Suprapubic skin (tissue), 4 donors: ENCODE measurements at regions not wholly inside any gene's neighbourhood (a gene's known extent, or its start where the extent isn't known, plus 50 kb on each side); places are given as distances from the start of the nearest gene placed in this dataset.

Source experiments
- EP300 ChIP-seq: sonication (generic); formaldehyde crosslinking; IDR thresholded peaks from one replicate; pipeline ENCODE4 v1.6.1; 2017; ENCODE audit warnings: antibody characterized with exemption
- POLR2A ChIP-seq, 2 donors: fragments of 450-650 bp; IDR thresholded peaks; one replicate each; pipeline ENCODE4 v1.6.1; 2017; ENCODE audit warnings: antibody characterized with exemption in 2 of 2, mild to moderate bottlenecking in 2 of 2, moderate library complexity in 2 of 2
- POLR2AphosphoS5 ChIP-seq, 3 donors: sonication (generic); formaldehyde crosslinking; IDR thresholded peaks; one replicate each; pipeline ENCODE4 v1.6.1; 2017; ENCODE audit warnings: antibody characterized with exemption in 3 of 3
- TF ChIP-seq, protein P1 (sequence below), 2 donors: fragments of 200-600 bp in 1 of 2; fragments of 450-650 bp in 1 of 2; sonication (generic) in 1 of 2; IDR thresholded peaks; one replicate each; pipeline ENCODE4 v1.5.1; 2016 to 2019; ENCODE audit warnings: antibody characterized with exemption in 2 of 2, mild to moderate bottlenecking in 1 of 2, moderate library complexity in 1 of 2

DNA sequence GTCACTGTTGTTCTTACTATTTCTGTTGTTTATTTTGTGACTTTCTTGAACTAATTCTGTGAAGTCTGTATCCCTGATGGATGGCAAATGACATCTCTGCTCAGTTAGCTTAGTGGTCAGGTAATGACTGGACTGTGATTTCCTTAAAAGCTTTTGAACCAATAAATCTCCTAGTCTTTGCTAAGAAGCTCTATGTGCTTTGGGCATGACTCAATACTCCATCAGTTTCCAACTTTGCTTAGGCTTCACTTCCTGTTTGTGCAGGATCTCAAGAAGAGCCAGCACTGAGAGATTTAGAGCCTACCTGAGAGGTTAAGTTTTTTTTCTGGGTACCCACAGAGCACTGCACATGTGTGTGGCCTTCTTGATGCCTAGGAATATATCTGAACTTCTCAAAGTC is 329.7 kb upstream of the HTR2A start:
- TF ChIP-seq POLR2A (IDR thresholded peaks at IDR 0.05) (no peak), EP300 (no peak), POLR2AphosphoS5 (IDR thresholded peaks at IDR 0.05) (no peak)
- TF ChIP-seq, protein P1, sequence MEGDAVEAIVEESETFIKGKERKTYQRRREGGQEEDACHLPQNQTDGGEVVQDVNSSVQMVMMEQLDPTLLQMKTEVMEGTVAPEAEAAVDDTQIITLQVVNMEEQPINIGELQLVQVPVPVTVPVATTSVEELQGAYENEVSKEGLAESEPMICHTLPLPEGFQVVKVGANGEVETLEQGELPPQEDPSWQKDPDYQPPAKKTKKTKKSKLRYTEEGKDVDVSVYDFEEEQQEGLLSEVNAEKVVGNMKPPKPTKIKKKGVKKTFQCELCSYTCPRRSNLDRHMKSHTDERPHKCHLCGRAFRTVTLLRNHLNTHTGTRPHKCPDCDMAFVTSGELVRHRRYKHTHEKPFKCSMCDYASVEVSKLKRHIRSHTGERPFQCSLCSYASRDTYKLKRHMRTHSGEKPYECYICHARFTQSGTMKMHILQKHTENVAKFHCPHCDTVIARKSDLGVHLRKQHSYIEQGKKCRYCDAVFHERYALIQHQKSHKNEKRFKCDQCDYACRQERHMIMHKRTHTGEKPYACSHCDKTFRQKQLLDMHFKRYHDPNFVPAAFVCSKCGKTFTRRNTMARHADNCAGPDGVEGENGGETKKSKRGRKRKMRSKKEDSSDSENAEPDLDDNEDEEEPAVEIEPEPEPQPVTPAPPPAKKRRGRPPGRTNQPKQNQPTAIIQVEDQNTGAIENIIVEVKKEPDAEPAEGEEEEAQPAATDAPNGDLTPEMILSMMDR (IDR thresholded peaks at IDR 0.05): no peak
